CD4-positive, alpha-beta T cell (primary cell): ENCODE measurements at regions not wholly inside any gene's neighbourhood (a gene's known extent, or its start where the extent isn't known, plus 50 kb on each side); places are given as distances from the start of the nearest gene placed in this dataset.

Experiments used
- ATAC-seq: fragments of 200-7000 bp; cut with Tn5 transposase; one replicate; pipeline ENCODE4 v1.10.0; 2022; ENCODE audit warnings: mild to moderate bottlenecking; ENCODE audit not compliant: poor library complexity
- CTCF ChIA-PET: fragments of 350-600 bp; sonication (Branson Sonifier 250); formaldehyde crosslinking; loops from one replicate; lab custom pipeline; 2021; ENCODE audit warnings: antibody characterized with exemption, inconsistent platforms; lab: Charles Lee
- POLR2A ChIA-PET: fragments of 350-600 bp; sonication (Branson Sonifier 250); formaldehyde crosslinking; loops from one replicate; lab custom pipeline; 2021; ENCODE audit warnings: antibody characterized with exemption, inconsistent platforms; lab: Charles Lee
- DNase-seq, 14 experiments: peaks; one replicate each; pipeline ENCODE4 v3.0.0-alpha.2; 2013 to 2020; ENCODE audit warnings: mixed read lengths in 2 of 14
- H3K27ac ChIP-seq, 2 donors: one replicate each; pipeline versions ENCODE4 v1.5.1 to v1.7.0; 2013; ENCODE audit warnings: low read length in 2 of 2, low read depth in 1 of 2, mild to moderate bottlenecking in 1 of 2
- H3K27me3 ChIP-seq, 2 experiments: 1 replicate in 1 of 2; 2 replicates in 1 of 2; pipeline versions ENCODE4 v1.6.1 to v1.7.0; 2013; ENCODE audit warnings: low read length in 2 of 2, control low read depth in 1 of 2, mild to moderate bottlenecking in 1 of 2, moderate library complexity in 1 of 2; ENCODE audit not compliant: insufficient read depth in 2 of 2, control insufficient read depth in 1 of 2
- H3K36me3 ChIP-seq: one replicate; pipeline ENCODE4 v1.6.1; 2013; ENCODE audit warnings: low read length, control low read depth; ENCODE audit not compliant: insufficient read depth
- H3K4me1 ChIP-seq: one replicate; pipeline ENCODE4 v1.6.1; 2013; ENCODE audit warnings: low read length, control low read depth; ENCODE audit not compliant: insufficient read depth
- H3K4me3 ChIP-seq: one replicate; pipeline ENCODE4 v1.5.1; 2013; ENCODE audit warnings: mild to moderate bottlenecking, low read length, moderate library complexity
- H3K9me3 ChIP-seq, 2 experiments: 1 replicate in 1 of 2; 2 replicates in 1 of 2; pipeline versions ENCODE4 v1.6.1 to v1.7.0; 2013; ENCODE audit warnings: low read length in 2 of 2, mild to moderate bottlenecking in 2 of 2, control low read depth in 1 of 2, moderate library complexity in 1 of 2; ENCODE audit not compliant: control insufficient read depth in 1 of 2, insufficient read depth in 1 of 2
- H3K27ac Mint-ChIP-seq: one replicate; pipeline ENCODE4 v1.8.0; 2020; ENCODE audit warnings: mixed read lengths
- H3K27me3 Mint-ChIP-seq: one replicate; pipeline ENCODE4 v1.8.0; 2021; ENCODE audit warnings: mixed read lengths
- H3K36me3 Mint-ChIP-seq: one replicate; pipeline ENCODE4 v1.8.0; 2021; ENCODE audit warnings: low read depth, mixed read lengths
- H3K4me1 Mint-ChIP-seq: one replicate; pipeline ENCODE4 v1.8.0; 2021; ENCODE audit warnings: low read depth, mixed read lengths
- H3K4me3 Mint-ChIP-seq: one replicate; pipeline ENCODE4 v1.8.0; 2020; ENCODE audit warnings: mild to moderate bottlenecking, mixed read lengths
- H3K9me3 Mint-ChIP-seq: one replicate; pipeline ENCODE4 v1.8.0; 2020; ENCODE audit warnings: mixed read lengths
- CTCF ChIP-seq: fragments of 200-600 bp; IDR thresholded peaks from one replicate; pipeline ENCODE4 v1.8.0; 2022; ENCODE audit warnings: antibody characterized with exemption, mild to moderate bottlenecking
- intact Hi-C, 2 experiments: fragments of 100-400 bp; cut with DNase I in 1 of 2; cut with micrococcal nuclease in 1 of 2; formaldehyde crosslinking; loops; one replicate each; pipeline versions ENCODE4 v1.15.1 to v1.9.0; 2023 to 2025; cut with DNase I, micrococcal nuclease

GRCh38 chr2:9736021-9736420 lies 105.2 kb upstream of the YWHAQ start:
- ChIA-PET POLR2A (interaction anchor here (0.7 to 2.6 kb wide), 7 partner anchors 17 to 263 kb away, joined by 3 to 14 read pairs (median 5); partner anchors contain the start of genes ADAM17 and YWHAQ), CTCF (interaction anchor here (0.6 to 1.0 kb wide), 2 partner anchors 34 to 93 kb away, joined by 3 to 4 read pairs; no protein-coding TSS in a partner anchor)
- no peak overlapping the region for H3K27ac ChIP-seq
- ATAC-seq (peak; percentile 42), DNase-seq (peak in 4 of 14 experiments; percentile 42 to 66 (median 43))
- H3K36me3 ChIP-seq, result no peaks in the 10 kb centered on the region
- Mint-ChIP-seq H3K9me3 (peaks cover 3% of the 10 kb centered on the region), H3K27me3 (no peaks in the 10 kb centered on the region), H3K4me1 (peaks cover 49% of the 10 kb centered on the region), H3K36me3 (no peaks in the 10 kb centered on the region), H3K4me3 (peak overlapping the region; percentile 65), H3K27ac (peak overlapping the region; percentile 55)
- intact Hi-C loops, result loop anchor here (5.0 to 10.0 kb wide), 4 partner anchors 104 to 181 kb away; partner anchors contain the start of genes ADAM17 (in 2 of the 2) and YWHAQ (in 1 of the 2)
- no peaks in the 10 kb centered on the region for H3K27me3 ChIP-seq
- no peaks in the 10 kb centered on the region for H3K9me3 ChIP-seq
- no peak for TF ChIP-seq CTCF
- no peak overlapping the region for H3K4me3 ChIP-seq
- H3K4me1 ChIP-seq, result peaks cover 46% of the 10 kb centered on the region

GRCh38 chr2:9737053-9737875 lies 106.0 kb upstream of the TAF1B start:
- POLR2A ChIA-PET, result interaction anchor here (1.1 to 2.6 kb wide), 5 partner anchors 16 to 264 kb away, joined by 3 to 14 read pairs (median 10); partner anchors contain the start of genes ADAM17 and YWHAQ
- H3K27ac ChIP-seq, result peak overlapping the region in 1 of 2 donors; percentile 3

More at GRCh38 chr2:9737053-9737875, 106.0 kb upstream of the TAF1B start:
- no peaks in the 10 kb centered on the region for H3K27me3 Mint-ChIP-seq
- H3K27me3 ChIP-seq, result no peaks in the 10 kb centered on the region
- peaks cover 5% of the 10 kb centered on the region for H3K9me3 Mint-ChIP-seq
- peaks cover 49% of the 10 kb centered on the region for H3K4me1 Mint-ChIP-seq
- H3K4me3 ChIP-seq, result no peak overlapping the region
- H3K27ac Mint-ChIP-seq, result peak overlapping the region; percentile 90
- no peaks in the 10 kb centered on the region for H3K36me3 Mint-ChIP-seq
- CTCF ChIA-PET, result no interaction called here
- peak; percentile 43 for ATAC-seq
- H3K36me3 ChIP-seq, result no peaks in the 10 kb centered on the region
- H3K4me1 ChIP-seq, result peaks cover 46% of the 10 kb centered on the region
- no peaks in the 10 kb centered on the region for H3K9me3 ChIP-seq
- peak overlapping the region; percentile 49 for H3K4me3 Mint-ChIP-seq
- DNase-seq, result peak in 2 of 14 experiments; percentile 24 to 59
- peak; percentile 16 for TF ChIP-seq CTCF
- intact Hi-C loops, result loop anchor here (5.0 to 10.0 kb wide), 4 partner anchors 105 to 182 kb away; partner anchors contain the start of genes ADAM17 (in 2 of the 2) and YWHAQ (in 1 of the 2)
